ENCODE measurements at regions not wholly inside any gene's neighbourhood (a gene's known extent, or its start where the extent isn't known, plus 50 kb on each side); places are given as distances from the start of the nearest gene placed in this dataset.
"Not testable (repeated sequence)": the region's sequence is repeated elsewhere in the genome, so short reads cannot be mapped to it uniquely, and the experiment has no call there.

GRCh38 chr2:56816666-56817065 lies 632.9 kb downstream of the CCDC85A start:
- DNase-seq: no peak

DNA sequence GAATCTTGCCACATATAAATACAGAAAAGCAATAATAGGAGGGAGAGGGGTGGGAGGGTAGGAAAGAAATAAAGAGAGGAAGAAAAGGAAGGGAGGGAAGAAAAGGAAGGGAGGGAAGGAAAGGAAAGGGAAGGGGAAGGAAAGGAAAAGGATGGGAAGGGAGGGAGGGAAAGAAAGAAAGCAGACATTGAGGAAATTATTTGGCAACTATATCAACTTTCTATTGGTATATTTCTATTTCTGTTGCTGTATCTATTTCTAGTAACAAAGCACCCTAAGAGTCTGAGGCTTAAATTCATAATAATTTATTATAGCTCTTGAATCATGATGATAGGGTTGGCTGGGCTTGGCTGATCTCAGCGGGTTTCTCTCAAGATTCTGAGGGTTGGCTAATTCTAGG lies 648.0 kb downstream of the CCDC85A start:
- no peak for DNase-seq

- DNase-seq: no peak
These were observed 650.9 kb downstream of the CCDC85A start for GRCh38 chr2:56834686-56835085.

DNA sequence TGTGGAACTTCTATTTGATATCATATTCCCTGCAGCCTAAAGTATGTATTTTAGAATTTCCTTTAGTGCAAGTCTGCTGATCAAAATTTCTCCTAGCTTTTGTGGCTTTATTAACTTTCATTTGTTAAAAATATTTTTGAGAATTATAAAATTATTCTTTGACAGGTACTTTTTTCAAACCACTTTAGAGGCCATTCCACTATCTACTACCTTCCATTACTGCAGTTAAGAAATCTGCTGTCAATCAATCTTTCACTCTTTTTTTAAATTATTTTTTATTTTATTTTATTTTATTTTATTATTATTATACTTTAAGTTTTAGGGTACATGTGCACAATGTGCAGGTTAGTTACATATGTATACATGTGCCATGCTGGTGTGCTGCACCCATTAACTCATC lies 656.2 kb downstream of the CCDC85A start:
- DNase-seq: not testable (repeated sequence)

DNA sequence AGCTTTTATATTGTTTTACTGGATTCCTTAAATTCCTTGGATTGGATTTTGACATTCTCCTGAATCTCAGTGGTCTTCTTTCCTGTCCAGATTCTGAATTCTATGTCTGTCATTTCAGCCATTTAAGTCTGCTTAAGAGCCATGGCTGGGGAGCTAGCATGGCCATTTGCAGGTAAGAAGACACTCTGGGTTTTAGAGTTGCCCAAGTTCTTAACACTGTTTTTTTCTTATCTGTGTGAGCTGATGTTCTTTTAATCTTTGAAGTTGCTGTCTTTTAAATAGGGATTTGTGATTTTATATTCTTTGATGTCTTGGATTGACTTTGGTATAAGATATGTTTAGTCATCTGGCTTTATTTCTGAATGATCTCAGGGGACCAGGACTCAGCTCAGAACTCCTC lies 677.2 kb downstream of the CCDC85A start:
- DNase-seq: no peak

- DNase-seq: no peak
These were observed 687.9 kb downstream of the CCDC85A start for GRCh38 chr2:56871644-56872043.

- DNase-seq: no peak
These were observed 690.9 kb downstream of the CCDC85A start for GRCh38 chr2:56874717-56875116.

GRCh38 chr2:56889738-56890137 lies 705.9 kb downstream of the CCDC85A start:
- no peak for DNase-seq

DNA sequence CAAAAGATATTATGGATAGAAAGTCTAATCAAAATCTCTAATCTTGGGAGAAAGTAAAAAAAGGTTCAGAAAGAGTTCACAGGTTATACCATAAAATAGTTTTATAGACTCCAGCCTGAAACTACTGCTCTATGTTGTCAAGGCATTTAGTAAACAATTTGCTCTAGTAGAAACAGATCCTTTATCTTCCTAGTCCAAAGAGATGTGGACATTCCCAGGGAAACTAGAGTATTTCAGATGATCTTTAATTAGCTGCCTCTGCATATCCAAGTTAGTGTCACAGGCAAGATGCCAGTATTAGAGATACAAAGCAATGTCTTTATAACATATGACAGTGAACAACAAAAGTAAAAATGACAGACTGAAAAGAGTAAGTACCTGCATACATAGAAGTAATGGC lies 708.6 kb downstream of the CCDC85A start:
- DNase-seq: no peak

- no peak for DNase-seq
These were observed 715.2 kb downstream of the CCDC85A start for GRCh38 chr2:56898986-56899385.

DNA sequence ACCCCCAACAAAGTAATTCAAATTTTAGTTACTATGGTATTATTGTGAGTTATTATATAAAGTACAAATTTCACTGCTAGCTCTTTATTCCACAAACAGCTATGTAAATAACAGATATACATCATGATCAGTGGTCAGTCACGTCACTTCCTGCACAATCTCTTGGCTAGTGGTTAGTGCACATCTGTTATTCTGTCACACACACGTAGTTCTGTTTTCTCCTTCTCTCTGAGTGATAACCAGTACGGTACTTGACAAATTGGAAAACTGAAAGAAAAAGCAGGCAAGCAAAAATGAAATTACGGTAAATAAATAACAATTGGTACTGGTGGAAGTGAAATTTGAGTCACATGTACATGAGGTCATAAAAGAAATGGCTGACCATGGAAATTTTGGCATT lies 728.7 kb downstream of the CCDC85A start:
- DNase-seq: no peak

GRCh38 chr2:56918790-56919189 lies 735.0 kb downstream of the CCDC85A start:
- DNase-seq: no peak

DNA sequence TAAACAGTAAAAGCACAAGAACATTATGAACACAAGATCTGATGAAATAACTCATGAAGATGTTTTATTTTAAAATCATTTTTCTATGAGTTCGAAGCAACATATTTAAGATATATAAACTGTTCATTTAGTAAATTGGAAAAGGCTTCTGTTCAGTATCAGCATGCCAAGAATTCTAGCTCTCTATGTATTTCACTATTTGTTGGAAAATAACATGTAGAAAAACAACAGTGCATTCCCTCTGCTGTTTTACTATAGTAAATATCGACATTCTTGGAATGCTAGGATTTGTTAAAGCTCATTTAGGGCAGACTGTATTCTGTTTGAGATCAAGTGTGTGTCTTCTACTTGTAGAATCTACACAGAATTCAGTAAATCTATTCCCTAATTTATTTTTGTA lies 750.2 kb downstream of the CCDC85A start:
- DNase-seq: no peak

GRCh38 chr2:56934866-56935265 lies 751.1 kb downstream of the CCDC85A start:
- DNase-seq: no peak

DNA sequence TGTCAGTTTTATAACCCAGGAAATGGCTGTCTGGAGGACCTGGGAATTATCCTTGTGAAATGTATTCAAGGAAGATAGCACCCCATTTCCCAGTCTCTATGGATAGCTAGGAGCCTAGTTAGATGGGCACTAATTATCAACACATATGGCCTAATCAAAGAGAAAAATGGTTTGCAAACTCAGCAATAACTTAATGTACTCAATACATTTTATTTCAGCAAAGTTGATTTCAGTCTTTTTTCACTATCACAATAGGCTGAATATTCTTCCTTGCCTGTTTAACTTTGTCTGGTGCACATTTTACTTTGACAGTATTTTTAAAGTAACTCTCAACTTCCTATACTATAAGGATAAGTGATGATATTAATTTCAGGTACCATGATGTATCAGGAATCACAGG lies 756.3 kb downstream of the CCDC85A start:
- DNase-seq: no peak

DNA sequence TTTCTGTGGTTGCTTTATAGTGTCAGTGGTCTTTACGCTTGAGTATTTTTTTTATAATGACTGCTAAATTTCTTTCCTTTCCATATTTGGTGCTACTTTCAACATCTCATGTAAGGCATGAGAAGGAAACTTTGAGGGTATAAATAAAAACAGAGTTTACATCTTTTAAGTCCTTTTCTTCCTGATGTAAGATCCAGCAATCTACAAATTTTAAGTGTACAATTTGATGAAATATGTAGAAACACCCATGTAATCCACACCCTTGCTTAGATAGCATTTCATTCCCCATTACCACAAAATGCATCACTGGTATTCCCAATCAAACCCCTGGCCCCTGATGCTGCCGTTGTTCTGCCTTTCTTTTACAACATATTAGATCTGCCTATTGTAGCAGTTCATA lies 769.1 kb downstream of the CCDC85A start:
- DNase-seq: no peak

DNA sequence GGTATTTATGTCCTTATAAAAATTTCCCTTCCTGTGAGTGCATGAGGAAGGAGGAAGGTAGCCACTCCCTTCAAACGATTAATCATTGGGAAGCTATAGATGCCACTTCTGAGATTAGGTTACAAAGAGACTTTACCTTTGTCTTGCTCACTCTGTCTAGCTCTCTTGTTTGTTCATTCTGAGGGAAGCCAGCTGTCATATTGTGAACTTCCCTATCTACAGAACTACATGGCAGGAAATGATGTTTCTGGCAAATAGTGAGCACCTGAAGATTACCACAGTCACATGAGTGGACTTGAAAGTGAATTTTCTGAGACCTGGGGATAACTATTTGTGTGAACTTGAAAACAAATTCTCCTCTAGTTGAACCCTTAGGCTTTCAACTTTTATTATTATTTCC lies 776.8 kb downstream of the CCDC85A start:
- DNase-seq: no peak

DNA sequence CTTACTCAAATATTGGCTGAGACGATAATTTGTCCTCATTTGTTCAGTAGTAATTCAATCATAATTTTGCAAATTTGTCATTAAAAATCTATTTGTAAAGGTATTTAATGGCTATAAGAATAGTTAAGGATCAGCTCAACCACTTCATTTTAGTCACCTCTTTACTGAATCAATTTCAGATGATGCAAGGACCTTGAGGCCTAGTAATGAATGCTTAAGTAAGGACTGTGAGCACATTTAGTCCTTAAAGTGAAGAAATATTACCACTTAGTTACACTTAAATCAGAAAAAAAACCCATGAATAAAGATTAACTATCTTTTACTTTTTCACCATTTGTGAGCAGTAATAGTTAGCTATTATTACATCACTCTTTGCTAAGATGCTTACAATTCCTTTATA lies 778.9 kb downstream of the CCDC85A start:
- no peak for DNase-seq

GRCh38 chr2:56969513-56969912 lies 785.7 kb downstream of the CCDC85A start:
- DNase-seq: no peak

DNA sequence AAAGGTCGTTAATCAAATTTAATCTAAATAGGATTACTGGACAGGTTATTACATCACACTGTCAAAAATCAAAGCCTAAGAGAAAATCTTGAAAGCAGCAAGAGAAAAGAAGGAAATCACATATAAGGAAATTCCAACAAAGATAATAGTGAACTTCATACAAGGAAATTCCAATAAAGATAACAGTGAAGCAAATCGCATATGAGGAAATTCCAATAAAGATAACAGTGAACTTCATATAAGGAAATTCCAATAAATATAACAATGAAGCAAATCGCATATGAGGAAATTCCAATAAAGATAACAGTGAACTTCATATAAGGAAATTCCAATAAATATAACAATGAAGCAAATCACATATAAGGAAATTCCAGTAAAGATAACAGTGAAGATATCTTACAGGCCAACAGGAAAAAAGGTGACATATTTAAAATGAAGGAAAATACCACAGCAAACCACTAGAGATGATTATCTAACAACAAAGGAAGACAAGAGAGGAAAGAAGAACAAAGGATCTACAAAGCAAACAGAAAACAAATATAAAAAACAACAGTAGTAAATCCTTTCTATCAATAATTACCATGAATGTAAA lies 787.7 kb downstream of the CCDC85A start:
- DNase-seq: no peak

- no peak for DNase-seq
These were observed 797.8 kb downstream of the CCDC85A start for GRCh38 chr2:56981554-56981953.

DNA sequence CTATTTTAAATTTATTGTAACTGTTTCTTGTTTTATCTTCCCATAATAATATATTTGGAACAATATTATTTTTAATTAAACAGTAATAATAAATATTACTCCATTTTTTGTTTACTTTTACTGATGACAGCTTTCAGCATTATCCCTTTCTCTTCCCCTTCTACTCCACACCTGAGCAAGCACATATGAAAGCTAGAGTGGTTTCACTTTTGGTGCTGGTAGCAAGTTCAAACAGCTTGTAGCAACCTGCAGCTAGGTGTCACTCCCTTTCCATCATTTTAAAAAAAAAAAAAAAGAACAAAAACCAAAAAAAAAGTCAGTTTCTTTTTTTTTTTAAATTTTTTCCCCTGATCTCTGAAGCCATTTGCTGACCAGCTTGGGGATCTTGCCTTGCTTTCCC lies 801.8 kb downstream of the CCDC85A start:
- DNase-seq: no peak

DNA sequence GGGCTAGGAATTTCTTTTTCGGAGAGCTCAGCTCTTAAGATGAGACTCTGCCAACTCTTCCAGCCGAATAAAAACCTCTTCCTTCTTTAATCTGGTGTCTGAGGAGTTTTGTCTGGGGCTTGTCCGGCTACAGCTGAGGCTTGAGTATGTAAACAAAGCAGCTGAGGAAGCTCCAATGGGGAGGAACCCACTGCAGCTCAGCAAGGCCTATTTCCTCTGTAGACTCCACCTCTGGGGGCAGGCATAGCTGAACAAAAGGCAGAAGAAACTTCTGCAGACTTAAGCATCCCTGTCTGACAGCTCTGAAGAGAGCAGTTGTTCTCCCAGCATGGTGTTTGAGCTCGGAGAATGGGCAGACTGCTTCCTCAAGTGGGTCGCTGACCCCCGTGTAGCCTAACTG lies 838.7 kb downstream of the CCDC85A start:
- DNase-seq: no peak

DNA sequence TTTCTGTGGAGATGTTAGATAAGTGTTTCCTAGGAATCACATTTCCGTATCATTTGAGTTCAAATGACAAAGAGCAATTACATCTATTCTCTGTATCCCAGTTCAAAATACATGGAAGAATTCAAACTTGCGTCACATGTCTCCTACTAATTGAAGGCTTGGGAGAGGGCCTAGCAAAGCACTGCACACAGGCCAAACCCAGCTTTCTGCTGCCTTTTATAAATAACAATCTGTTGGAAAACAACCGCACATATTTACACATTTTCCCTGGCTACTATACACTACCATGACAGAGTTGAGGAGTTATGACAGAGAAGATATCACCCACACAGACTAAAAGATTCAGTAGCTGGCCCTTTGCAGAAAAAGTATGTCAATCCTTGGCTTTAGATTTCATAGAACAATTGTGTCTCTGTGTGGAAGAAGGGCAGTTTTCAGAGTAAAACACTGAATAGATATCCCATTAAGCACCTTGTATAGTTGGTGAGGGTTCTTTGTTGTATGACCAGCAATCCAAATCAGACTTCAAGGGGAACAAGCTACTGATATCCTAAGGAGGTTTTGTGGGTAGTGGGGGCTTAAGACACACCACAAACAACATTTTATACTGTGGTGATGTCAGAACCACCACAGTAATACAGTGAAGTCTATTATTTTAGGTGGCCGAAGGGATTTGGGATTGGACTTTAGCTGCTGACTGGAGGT lies 861.3 kb downstream of the CCDC85A start:
- DNase-seq: no peak

DNA sequence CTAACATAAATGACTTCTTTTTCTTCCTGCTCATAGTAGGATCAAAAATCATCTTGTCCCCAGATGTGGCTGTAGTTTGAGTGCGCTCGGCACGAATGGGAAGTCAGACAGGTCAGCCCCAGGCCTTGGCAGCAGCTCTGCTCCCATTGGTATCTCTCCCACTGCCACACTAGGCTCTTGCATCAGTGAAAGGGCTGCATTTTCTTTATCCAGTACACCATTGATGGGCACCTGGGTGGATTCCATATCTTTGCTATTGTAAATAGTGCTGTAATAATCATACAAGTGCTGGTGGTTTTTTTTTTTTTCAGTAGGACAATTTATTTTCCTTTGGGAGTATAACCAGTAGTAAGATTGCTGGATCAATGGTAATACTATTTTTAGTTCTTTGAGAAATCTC lies 865.5 kb downstream of the CCDC85A start:
- no peak for DNase-seq

Measured in retina (tissue), 1 donor.